SK-N-MC (cell line): ENCODE measurements at regions not wholly inside any gene's neighbourhood (a gene's known extent, or its start where the extent isn't known, plus 50 kb on each side); places are given as distances from the start of the nearest gene placed in this dataset.

Experiments
- DNase-seq: peaks from one replicate; pipeline ENCODE4 v3.0.0-alpha.2; 2011; ENCODE audit warnings: low read depth, low spot score
- H3K27ac ChIP-seq: fragments of 200-600 bp; sonication (generic); 2 replicates; pipeline ENCODE4 v1.5.1; 2016; ENCODE audit warnings: mixed run types
- H3K36me3 ChIP-seq: fragments of 200-600 bp; sonication (generic); 2 replicates; pipeline ENCODE4 v1.6.1; 2017; ENCODE audit warnings: antibody characterized with exemption, low read length, mixed read lengths; ENCODE audit not compliant: insufficient read depth
- H3K4me3 ChIP-seq: fragments of 200-600 bp; sonication (generic); 2 replicates; pipeline ENCODE4 v1.5.1; 2016
- H3K9ac ChIP-seq: fragments of 200-600 bp; sonication (generic); 2 replicates; pipeline ENCODE4 v1.8.0; 2017; ENCODE audit warnings: mixed run types, mixed read lengths; ENCODE audit not compliant: insufficient read length
- H3K9me3 ChIP-seq: fragments of 200-600 bp; sonication (generic); 2 replicates; pipeline ENCODE4 v1.6.1; 2017; ENCODE audit warnings: low read depth, mild to moderate bottlenecking, antibody characterized with exemption, low read length, moderate library complexity, mixed read lengths
- EZH2 ChIP-seq: fragments of 200-600 bp; sonication (generic); IDR thresholded peaks from one replicate; pipeline ENCODE4 v1.6.1; 2017; ENCODE audit warnings: antibody characterized with exemption
- FOXP2 ChIP-seq: optimal IDR thresholded peaks from 2 replicates; pipeline ENCODE3; 2011; ENCODE audit warnings: mild to moderate bottlenecking, moderate library complexity; ENCODE audit not compliant: insufficient read depth; ENCODE audit errors: extremely low read length, control extremely low read depth
- POLR2AphosphoS5 ChIP-seq: IDR thresholded peaks from 2 replicates; pipeline ENCODE4 v1.6.1; 2012; ENCODE audit warnings: mild to moderate bottlenecking, low read depth, low read length, borderline replicate concordance

GRCh38 chr17:6286233-6286632, 148.7 kb downstream of the AIPL1 start:
- Histone ChIP-seq H3K4me3 (no peak overlapping the region), H3K9me3 (no peaks in the 10 kb centered on the region), H3K27ac (no peak overlapping the region), H3K9ac (no peak overlapping the region), H3K36me3 (no peaks in the 10 kb centered on the region)
- no peak for DNase-seq
- no peak for TF ChIP-seq EZH2
- TF ChIP-seq FOXP2 = no peak
- no peak for TF ChIP-seq POLR2AphosphoS5

- Histone ChIP-seq H3K4me3 (no peak overlapping the region), H3K9ac (no peak overlapping the region), H3K9me3 (no peaks in the 10 kb centered on the region), H3K27ac (no peak overlapping the region), H3K36me3 (no peaks in the 10 kb centered on the region)
- no peak for TF ChIP-seq FOXP2
- no peak for TF ChIP-seq POLR2AphosphoS5
- no peak for TF ChIP-seq EZH2
- no peak for DNase-seq
Observed at GRCh38 chr17:6285486-6285885, 149.4 kb downstream of the AIPL1 start.

GRCh38 chr17:6279659-6280058, 155.3 kb downstream of the AIPL1 start:
- no peak overlapping the region for H3K27ac ChIP-seq
- no peak overlapping the region for H3K9ac ChIP-seq
- DNase-seq = no peak
- no peaks in the 10 kb centered on the region for H3K9me3 ChIP-seq
- H3K36me3 ChIP-seq = no peaks in the 10 kb centered on the region
- no peak overlapping the region for H3K4me3 ChIP-seq
- TF ChIP-seq POLR2AphosphoS5 (no peak), EZH2 (no peak), FOXP2 (no peak)

- no peak overlapping the region for H3K27ac ChIP-seq
- TF ChIP-seq FOXP2 = no peak
- no peak for TF ChIP-seq EZH2
- TF ChIP-seq POLR2AphosphoS5 = no peak
- no peak overlapping the region for H3K9ac ChIP-seq
- H3K4me3 ChIP-seq = no peak overlapping the region
- H3K36me3 ChIP-seq = no peaks in the 10 kb centered on the region
- no peak for DNase-seq
- no peaks in the 10 kb centered on the region for H3K9me3 ChIP-seq
Observed at GRCh38 chr17:6278376-6278775, 156.5 kb downstream of the AIPL1 start.

GRCh38 chr17:6276711-6277110, 158.2 kb downstream of the AIPL1 start:
- TF ChIP-seq POLR2AphosphoS5 = no peak
- no peak for TF ChIP-seq FOXP2
- TF ChIP-seq EZH2 = no peak
- Histone ChIP-seq H3K4me3 (no peak overlapping the region), H3K36me3 (no peaks in the 10 kb centered on the region), H3K9me3 (no peaks in the 10 kb centered on the region), H3K27ac (no peak overlapping the region), H3K9ac (no peak overlapping the region)
- DNase-seq = no peak

GRCh38 chr17:6274310-6274709, 160.6 kb downstream of the AIPL1 start:
- no peak overlapping the region for H3K27ac ChIP-seq
- no peak overlapping the region for H3K9ac ChIP-seq
- no peaks in the 10 kb centered on the region for H3K36me3 ChIP-seq
- no peak overlapping the region for H3K4me3 ChIP-seq
- no peak for TF ChIP-seq POLR2AphosphoS5
- no peak for DNase-seq
- no peaks in the 10 kb centered on the region for H3K9me3 ChIP-seq

- Histone ChIP-seq H3K4me3 (no peak overlapping the region), H3K36me3 (no peaks in the 10 kb centered on the region), H3K9ac (no peak overlapping the region), H3K9me3 (no peaks in the 10 kb centered on the region), H3K27ac (no peak overlapping the region)
- no peak for DNase-seq
- TF ChIP-seq EZH2 (no peak), FOXP2 (no peak), POLR2AphosphoS5 (no peak)
Observed at GRCh38 chr17:6269478-6269877, 165.4 kb downstream of the AIPL1 start.

- no peak overlapping the region for H3K4me3 ChIP-seq
- no peak overlapping the region for H3K27ac ChIP-seq
- no peak for TF ChIP-seq EZH2
- TF ChIP-seq POLR2AphosphoS5 = no peak
- TF ChIP-seq FOXP2 = no peak
- H3K9ac ChIP-seq = no peak overlapping the region
- no peaks in the 10 kb centered on the region for H3K9me3 ChIP-seq
- H3K36me3 ChIP-seq = no peaks in the 10 kb centered on the region
- no peak for DNase-seq
Observed at GRCh38 chr17:6261466-6261865, 173.5 kb downstream of the AIPL1 start.

GRCh38 chr17:6259899-6260298, 175.0 kb downstream of the AIPL1 start:
- Histone ChIP-seq H3K9ac (no peak overlapping the region), H3K36me3 (no peaks in the 10 kb centered on the region), H3K4me3 (no peak overlapping the region), H3K9me3 (no peaks in the 10 kb centered on the region), H3K27ac (no peak overlapping the region)
- DNase-seq = no peak
- TF ChIP-seq POLR2AphosphoS5 (no peak), EZH2 (no peak), FOXP2 (no peak)
